Ureter (tissue), 1 donor: ENCODE measurements at regions not wholly inside any gene's neighbourhood (a gene's known extent, or its start where the extent isn't known, plus 50 kb on each side); places are given as distances from the start of the nearest gene placed in this dataset.
"Not testable (repeated sequence)": the region's sequence is repeated elsewhere in the genome, so short reads cannot be mapped to it uniquely, and the experiment has no call there.

Experiments used
- DNase-seq: peaks from one replicate; pipeline ENCODE4 v3.0.0-alpha.2; 2020; ENCODE audit warnings: low spot score
- donor health status: DM: yes; HTN: yes; CAD: no.

DNA sequence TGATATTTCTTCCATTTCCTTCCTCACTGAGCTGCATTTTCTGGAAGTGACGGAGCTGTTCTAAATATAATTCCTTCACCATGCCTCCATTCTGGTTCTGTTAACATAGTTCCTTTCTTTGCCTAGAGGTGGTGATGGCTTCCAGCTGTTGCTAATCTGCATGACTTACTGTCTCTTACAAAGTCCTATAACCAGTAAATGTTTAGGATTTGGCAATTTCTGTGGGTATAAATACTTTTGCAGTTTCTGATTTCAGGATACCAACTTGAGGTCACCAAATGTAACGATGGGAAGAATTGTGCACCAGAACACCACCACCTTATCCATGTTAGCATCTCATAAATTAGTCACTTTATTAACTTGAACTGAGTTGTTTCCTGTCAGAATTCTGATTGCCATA, 101.7 kb upstream of the FN1 start:
- no peak for DNase-seq

DNA sequence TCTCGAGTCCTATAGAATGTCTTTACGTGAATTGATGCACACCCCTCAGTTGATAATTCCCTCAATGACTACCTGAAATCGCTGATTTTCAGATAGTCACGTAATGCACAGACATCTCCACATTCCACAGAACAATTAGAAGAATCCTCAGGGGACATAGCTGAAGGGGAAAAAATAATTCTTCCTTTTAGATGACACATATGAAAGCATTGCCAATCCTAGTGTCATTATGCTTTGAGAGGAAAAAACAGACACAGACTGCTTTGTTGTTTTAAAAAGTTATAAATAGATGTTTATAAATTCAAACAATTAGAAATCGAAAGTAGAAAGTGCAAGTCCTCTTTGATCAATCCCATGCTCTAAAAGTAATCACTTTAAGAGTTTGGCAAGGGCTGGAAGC, 100.6 kb upstream of the FN1 start:
- no peak for DNase-seq

DNA sequence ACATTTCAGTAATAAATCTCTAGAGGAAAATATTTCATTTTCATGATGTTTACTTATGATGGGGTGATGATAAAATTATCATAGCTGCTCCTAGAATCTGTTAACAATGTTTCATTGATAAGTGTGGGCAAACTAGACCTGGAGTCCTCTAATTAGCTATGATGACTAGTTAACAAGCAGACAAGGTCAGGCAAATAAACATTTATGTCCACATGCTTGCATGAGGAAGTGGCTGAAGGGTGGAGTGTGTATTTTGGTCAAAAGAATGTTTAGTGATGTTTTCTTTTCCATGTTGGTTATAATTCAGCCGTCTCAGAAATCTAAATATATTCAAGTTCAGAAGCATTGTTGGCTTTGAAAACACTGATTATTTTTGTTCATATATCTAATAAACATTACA, 99.9 kb upstream of the FN1 start:
- no peak for DNase-seq

DNA sequence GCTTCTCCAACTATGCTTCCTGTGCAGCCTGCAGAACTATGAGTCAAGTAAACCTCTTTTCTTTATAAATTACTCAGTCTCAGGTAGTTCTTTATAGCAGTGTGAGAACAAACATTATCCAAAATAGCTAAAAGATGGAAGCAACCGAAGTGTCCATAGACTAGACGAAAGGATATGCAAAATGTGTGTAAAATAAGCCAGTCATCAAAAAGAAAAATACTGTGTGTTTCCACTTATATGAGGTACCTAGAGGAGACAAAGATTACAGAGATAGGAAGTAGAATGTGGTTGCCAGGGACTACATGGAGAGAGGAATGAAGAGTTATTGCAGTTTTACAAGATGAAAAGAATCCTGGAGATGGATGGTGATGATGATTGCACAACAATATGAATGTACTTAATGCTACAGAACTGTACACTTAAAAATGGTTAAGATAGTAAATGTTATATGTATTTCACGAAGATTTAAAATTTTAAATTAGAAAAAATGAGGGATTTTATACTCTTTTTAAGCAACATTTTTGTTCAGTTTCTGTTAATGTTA, 99.3 kb upstream of the FN1 start:
- no peak for DNase-seq

DNA sequence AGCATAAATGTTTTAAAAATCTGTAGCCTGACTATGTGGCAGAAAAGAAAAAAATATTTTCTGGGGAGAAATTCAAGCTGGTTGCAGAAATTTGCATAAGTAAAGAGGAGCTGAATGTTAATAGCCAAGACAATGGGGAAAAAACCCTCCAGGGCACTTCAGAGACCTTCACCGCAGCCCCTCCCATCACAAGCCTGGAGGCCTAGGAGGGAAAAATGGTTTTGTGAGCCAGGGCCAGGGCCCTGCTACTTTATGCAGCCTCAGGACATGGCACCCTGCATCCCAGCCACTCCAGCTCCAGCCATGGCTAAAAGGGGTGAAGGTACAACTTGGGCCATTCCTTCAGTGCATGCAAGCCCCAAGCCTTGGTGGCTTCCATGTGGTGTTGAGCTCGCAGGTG, 97.8 kb upstream of the FN1 start:
- DNase-seq = not testable (repeated sequence)

DNA sequence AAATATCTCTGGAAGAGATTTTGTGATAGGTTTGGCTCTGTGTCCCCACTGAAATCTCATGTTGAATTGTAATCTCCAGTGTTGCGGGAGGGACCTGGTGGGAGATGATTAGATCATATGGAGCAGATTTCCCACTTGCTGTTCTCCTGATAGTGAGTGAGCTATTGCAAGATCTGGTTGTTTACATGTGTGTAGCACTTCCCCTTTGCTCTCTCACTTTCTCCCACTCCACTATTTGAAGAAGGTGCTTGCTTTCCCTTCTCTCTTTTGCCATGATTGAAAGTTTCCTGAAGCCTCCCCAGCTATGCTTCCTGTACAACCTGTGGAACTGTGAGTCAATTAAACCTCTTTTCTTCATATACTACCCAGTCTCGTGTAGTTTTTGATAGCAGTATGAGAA, 97.0 kb upstream of the FN1 start:
- no peak for DNase-seq

DNA sequence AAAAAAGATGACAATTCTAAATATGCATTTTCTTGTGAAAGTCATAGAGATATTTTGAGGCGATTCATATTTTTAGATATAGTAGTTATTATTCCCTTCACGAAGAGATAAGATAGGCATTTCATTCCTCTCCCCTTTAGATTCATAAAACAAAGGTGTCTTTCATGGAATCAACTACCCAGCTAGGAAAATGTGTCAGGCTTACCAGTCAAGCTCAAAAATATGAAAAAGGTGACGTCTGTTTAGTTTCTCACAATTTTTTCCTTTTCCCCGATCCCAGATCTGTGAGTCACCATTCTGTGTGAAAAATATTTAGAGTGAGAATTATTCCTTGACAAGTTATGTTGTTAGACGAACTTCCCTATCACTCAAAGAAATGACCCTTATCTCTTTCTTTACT, 95.4 kb upstream of the FN1 start:
- no peak for DNase-seq

DNA sequence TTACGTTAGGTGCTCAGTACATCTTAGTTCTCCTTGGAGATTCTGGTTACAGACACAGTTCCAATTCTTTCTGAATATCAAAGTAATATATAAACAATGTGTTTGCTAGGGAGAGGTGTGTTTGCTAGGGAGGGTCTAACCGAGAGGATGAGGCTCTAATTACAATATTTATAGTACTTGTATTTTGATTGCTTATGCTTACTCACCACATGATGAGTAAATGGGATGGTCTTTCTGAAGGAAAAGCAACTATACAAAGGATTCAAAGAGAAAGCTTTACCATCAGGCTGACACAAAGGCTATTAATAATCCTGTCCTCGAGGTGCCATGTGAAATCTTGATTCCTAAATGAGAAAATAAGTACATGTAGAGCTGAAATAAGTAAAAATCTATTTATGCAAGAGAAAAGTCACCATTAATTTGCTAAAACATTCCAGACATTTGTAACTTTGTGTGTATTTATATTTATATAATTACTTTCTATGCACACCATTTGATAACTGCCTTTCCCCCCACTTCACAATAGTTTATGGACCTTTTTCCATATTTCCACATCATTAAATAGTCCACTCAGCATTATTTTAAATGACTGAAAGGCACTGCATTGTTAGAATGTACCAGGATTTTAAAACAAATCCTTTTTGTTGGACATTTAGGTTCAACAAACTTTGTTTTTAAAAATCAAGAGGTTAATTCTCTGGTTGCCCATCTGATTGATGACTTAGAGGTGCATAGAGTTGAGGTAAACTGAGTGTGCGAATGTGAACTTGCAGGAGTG, 94.5 kb upstream of the FN1 start:
- DNase-seq = no peak

DNA sequence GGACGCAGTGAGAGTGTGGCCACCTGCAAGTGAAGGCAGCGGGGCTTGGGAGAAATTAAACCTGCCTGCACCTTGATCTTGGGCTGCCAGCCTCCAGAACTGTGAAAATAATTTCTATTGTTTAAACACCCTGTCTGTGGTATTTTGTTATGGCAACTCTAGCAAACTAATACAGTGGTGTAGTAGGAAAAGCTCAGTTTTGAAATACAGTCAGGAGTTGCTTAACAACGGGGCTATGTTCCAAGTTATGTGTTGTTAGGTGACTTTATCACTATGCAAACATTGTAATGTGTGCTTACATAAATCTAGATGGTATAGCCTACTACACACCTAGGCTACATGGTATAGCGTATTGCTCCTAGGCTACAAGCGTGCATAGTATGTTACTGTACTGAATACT, 93.4 kb upstream of the FN1 start:
- no peak for DNase-seq

DNA sequence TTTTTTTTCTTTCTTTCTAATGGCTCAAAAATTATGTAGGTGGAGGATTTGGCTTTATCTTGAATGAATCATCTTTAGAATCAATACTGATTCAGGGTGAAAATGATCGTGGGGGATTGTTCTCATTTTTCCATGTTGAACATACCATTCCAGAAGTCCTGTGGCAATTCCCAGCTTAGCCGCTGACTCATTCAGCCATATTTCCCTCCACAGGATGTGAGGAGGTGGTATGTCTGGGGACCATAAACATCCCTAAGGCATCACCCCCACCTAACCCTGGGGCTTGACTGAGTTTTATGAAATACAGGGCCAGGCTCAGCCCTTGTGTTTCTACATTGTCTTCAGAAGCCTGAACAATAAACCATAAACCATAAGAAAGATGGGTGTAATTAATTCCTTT, 92.7 kb upstream of the FN1 start:
- no peak for DNase-seq

DNA sequence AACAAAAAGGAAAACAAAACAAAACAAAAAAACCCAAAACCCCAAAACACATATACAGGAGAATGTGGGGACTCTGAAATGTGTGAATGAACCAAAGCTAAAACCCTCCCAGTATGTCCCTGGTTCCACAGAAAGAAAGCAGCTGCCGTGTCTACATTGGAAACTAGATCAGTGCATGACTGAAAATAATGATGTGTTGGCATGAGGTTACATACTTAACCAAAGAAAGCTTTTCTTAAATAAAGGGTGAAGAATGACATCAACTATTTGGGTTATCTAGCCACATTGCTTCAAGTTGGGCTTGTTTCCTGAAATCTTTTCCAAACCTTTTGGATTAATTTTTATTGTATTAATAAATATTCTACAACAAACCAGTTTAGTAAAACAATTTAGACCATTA, 91.9 kb upstream of the FN1 start:
- DNase-seq = no peak

DNA sequence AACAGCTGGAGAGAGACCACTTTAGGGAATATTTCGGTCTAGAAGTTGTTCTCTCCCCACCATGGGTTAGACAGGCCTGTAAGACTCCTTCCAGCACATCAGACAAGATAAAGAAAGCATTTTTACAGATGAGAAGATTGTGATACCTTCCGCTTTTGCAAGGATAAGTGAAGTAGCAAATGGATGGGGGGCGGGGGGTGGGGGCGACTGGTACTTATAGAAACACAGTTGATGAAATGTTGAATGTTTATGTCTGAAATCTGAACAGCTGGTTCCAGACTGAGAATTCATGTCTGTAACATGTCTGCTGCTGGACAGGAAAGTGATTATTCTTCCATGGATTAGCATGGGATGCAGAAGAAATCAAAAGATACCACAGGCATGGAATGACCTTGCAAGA, 90.5 kb upstream of the FN1 start:
- DNase-seq = no peak

DNA sequence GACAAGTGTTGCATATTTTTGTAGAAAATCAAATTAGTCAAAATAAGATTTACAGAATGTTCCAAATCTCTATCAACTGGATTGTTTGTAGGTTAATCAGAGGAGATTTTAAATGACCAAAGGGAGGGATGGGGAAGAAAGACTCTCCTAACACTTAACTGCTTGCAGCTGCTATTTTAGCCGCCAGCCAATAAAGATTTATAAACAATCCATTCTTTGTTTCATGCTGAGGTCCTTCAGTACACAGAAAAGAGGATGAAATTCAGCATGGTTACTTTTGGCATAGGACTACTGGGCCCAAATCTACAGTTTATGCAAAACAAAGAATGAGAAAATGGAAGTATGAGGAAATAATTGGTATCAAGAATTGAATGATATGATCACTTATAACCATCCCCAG, 86.4 kb upstream of the FN1 start:
- no peak for DNase-seq

DNA sequence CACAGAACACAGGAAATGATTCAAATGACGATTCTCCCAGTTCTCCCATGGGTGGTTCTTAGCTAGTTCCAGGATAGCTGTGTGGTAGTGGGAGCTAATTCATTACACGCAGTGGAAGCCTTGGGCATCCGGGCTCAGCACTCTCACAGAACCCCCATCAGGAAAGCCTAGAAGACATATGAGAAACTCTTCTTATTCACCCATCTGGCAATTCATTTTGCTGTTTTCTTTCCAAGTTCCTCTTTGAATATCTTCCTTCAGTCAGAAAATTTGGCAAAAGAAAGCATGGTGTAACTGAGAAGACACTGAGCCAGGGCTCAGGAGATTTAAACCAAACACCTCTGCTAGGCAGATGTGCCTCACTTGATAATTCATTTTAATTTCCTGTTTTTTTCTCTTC, 85.2 kb upstream of the FN1 start:
- no peak for DNase-seq

DNA sequence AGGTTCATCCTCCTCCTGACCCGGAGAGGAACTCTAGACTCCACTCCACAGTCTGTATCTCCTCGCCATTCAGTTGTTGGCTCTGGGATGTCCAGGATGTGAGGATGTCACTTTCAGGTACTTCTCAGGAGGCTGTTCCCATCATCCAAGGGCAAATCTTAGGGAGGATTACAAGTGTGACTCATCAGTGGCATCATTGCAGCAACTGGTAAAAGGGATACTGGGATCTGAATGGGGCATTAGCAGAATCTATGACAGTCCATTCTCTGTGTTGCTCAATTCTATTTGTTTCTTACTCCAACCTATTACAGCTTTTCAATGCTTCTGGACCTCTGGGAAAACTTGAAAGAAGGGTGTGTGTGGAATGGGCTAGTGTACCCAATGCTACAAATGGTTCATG, 81.5 kb upstream of the FN1 start:
- no peak for DNase-seq

DNA sequence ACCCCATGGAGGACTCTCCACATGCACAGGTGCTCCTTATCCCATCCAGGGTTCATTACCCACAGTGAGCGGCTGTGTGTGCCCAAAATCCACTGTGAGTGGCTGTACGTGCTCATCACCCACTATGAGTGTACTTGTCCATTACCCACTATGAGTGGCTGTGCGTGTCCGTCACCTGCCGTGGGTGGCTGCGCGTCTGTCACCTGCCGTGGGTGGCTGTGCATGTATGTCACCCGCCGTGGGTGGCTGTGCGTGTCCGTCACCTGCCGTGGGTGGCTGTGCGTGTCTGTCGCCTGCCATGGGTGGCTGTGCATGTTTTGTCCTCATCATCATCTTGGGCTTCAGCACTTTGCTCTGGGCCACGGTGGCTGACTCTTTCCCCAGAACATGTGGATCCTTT, 78.6 kb upstream of the FN1 start:
- no peak for DNase-seq

DNA sequence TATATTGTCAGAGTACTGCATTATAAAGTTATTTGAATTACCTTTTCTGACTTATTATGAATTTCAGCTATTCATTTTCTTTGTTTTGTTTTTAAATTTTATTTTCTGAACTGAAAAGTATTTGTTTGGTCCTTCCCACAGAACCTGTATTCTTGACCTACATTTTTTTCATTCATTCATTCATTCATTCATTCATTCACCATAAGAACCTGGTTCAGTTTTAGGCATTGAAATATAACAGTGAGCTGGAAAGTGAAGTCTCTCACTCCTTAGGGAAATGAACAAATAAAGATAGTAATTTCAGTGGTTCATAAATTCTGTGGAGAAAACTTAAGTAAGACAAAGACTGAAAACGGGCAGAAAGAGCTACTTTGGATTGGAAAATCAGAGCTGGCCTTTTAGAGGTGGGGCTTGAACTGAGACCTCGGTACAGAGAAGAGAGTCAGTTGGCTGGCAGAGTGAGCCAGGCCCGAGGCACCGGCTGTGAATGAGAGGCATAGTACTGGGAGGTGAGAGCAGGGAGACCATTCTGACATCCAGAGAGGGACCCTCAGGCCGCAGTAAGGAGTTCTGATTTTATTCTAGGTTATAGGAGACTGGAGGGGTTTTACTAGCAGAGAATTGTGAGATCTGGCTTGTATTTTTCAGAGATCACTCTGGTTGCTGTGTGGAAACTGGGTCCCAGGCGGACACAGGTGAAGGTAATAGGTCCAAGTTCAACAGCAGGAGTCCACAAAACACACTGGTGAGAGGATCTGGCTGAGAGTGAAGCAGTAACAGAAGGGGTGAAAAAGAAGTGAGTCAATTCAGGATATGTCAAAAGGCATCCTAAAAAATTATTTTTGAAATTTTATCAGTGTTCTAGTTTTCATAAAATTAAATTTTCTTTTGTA, 75.8 kb upstream of the FN1 start:
- DNase-seq = no peak

DNA sequence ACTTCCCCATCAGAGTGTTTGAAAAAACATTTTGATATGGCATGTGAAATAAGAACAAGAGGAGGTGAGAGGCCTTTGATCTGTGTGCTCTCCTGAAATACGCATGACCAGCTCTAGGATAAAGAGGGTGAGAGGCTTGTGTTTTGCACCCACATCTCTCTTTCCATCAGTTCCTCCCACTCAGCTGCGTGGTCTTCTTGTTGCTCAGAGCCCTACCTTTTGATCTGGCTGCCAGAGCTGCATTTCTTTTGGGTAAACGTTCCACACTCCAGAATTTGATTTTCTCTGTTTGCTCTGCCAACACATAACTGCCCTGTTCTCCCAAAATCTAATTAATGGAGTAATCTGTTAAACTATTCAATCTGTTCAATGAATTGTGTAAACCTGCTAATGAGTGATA, 72.0 kb upstream of the FN1 start:
- no peak for DNase-seq

DNA sequence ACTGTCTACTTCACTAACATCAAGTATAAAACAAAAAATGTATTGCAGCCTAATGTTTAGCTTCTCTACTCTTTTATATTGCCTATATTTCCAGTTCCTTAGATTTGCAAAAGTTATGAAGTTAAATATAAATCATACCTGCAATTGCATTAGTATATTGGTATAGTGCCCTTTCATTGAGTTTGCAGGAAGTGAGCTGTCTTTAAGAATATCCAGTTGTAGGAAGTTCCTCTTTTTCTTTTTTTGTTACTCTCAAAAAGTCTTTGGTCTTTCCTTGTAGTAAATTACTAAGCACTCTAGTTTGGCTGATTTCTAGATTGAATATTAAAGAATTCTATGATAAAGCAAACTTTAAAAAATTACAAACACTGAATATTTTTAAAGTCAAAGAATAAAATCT, 71.3 kb upstream of the FN1 start:
- no peak for DNase-seq

DNA sequence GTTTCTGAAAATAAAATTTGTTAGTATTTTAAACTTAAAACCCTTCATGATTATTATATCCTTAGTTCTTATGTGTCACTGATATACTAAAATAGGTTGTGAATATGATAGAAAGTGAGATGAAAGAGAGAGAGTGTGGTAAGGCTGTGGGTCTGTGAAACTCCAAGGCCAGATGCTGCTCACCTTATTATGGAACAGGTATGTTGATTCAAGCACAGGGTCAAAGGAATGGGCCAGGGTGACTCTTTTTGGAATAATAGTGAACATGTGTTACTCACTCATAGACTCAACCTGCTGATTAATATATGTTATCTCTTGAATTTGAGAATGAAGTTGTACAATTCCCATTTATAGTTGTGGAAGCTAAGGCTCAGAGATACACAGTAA, 70.7 kb upstream of the FN1 start:
- no peak for DNase-seq

DNA sequence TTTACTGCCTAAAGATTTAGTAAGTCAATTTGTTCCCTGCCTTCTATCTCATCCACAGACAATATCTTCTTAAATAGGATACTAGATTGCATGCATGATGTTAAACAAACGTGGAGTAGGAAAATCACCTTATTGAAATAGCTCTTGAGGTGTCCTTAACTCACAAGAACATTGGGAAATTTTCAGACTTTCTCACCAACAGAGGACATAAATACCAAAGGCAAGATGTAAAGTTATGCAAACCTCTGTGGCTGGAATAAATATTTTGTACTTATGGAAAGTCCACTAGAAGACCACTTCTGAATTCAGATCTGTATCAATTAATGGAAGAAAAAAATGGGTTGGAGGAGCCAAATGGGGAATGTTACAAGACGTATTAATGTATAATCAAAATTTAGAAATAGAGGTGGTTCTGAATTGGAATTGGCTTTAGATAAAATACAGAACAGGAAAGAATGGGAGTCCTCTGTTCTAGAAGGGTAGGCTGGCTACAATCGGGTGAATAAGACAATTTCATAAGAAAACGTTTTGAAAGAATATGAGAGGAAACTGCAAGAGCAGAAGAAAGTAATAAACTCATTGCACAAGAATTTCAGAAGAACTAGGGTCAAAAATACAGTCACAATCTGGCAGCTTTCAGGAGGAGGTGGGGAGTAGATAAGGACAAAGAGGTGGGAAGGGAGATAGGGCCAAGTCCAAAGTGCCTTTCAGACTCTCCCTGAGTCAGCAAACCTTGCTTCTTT, 69.3 kb upstream of the FN1 start:
- no peak for DNase-seq

DNA sequence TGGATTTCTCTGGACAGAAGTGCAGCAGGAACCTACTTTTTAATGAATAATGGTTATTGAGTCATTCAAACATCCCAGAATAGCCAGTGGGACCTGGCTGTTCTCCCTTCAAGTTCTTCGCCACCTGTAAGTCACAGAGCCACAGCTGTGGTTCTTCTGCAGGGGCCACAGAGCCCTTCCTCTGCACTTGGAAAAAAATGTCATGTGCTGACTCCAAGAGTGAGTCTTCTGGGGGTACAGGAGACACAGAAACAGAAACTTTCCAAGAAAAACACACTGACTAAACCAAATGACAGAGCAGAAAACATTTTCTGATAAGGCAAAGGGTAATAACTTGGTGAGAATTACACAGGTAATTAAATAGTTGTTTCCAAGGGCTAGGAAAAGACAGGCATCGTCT, 68.7 kb upstream of the FN1 start:
- no peak for DNase-seq
